A549 (cell line): ENCODE measurements at regions not wholly inside any gene's neighbourhood (a gene's known extent, or its start where the extent isn't known, plus 50 kb on each side); places are given as distances from the start of the nearest gene placed in this dataset.
A peak's percentile ranks its signal among the peaks of the same experiment; 100 is the strongest.

ENCODE experiments used
- ATAC-seq, 2 experiments: fragments of 200-7000 bp in 1 of 2; fragments of >200 bp in 1 of 2; cut with Nextera tagmentation in 1 of 2; cut with Tn5 transposase in 1 of 2; 3 replicates each; pipeline versions ENCODE4 v1.8.0 to v1.9.1; 2018 to 2020; ENCODE audit warnings: mild to moderate bottlenecking in 1 of 2, moderate library complexity in 1 of 2
- CTCF ChIA-PET: fragments of 300-600 bp; sonication (Branson Sonifier 250); formaldehyde crosslinking; extraction: SDS; loops from one replicate; lab custom pipeline; 2021; ENCODE audit warnings: antibody characterized with exemption, inconsistent platforms; lab: Yijun Ruan, JAX
- POLR2A ChIA-PET: fragments of 350-600 bp; formaldehyde crosslinking; extraction: SDS; loops from one replicate; lab custom pipeline; 2021; ENCODE audit warnings: antibody characterized with exemption, inconsistent platforms; lab: Yijun Ruan, JAX
- DNase-seq, 2 experiments: peaks; one replicate each; pipeline versions ENCODE4 v3.0.0 to v3.0.0-alpha.2; 2011 to 2016; ENCODE audit warnings: low read depth in 1 of 2, low spot score in 1 of 2
- FAIRE-seq: peaks from 2 replicates; lab custom pipeline; 2011; peaks lifted over from hg19 to GRCh38; lab: Jason Lieb, UNC
- H3K27ac ChIP-seq, 2 experiments: fragments of >200 bp; sonication (Bioruptor Twin); formaldehyde crosslinking; 3 replicates each; pipeline ENCODE4 v1.5.1; 2016 to 2017
- H3K4me1 ChIP-seq: fragments of >200 bp; sonication (Bioruptor Twin); formaldehyde crosslinking; 3 replicates; pipeline ENCODE4 v1.6.1; 2016
- H3K4me2 ChIP-seq: fragments of >200 bp; sonication (Bioruptor Twin); formaldehyde crosslinking; 3 replicates; pipeline ENCODE4 v1.6.1; 2016
- H3K4me3 ChIP-seq: fragments of >200 bp; sonication (Bioruptor Twin); formaldehyde crosslinking; 3 replicates; pipeline ENCODE4 v1.5.1; 2016
- H3K9me3 ChIP-seq: fragments of >200 bp; sonication (Bioruptor Twin); formaldehyde crosslinking; 3 replicates; pipeline ENCODE4 v1.6.1; 2016
- BHLHE40 ChIP-seq: IDR thresholded peaks from 2 replicates; pipeline ENCODE4 v1.6.1; 2012; ENCODE audit warnings: low read depth, low read length, inconsistent platforms
- CBX2 ChIP-seq: fragments of 200-600 bp; sonication (generic); IDR thresholded peaks from 2 replicates; pipeline ENCODE4 v1.6.1; 2016; ENCODE audit warnings: low read depth, mild to moderate bottlenecking, borderline replicate concordance
- EHF ChIP-seq: fragments of 250-450 bp; sonication (Bioruptor Pico); IDR thresholded peaks from 2 replicates; pipeline ENCODE4 v1.5.0; 2020; ENCODE audit warnings: mild to moderate bottlenecking
- ESRRA ChIP-seq: fragments of 150-350 bp; IDR thresholded peaks from 2 replicates; pipeline ENCODE4 v1.6.1; 2014; ENCODE audit warnings: mild to moderate bottlenecking, low read length, borderline replicate concordance
- FOSB ChIP-seq: fragments of 250-450 bp; sonication (Bioruptor Pico); IDR thresholded peaks from 2 replicates; pipeline ENCODE4 v1.5.0; 2020; ENCODE audit warnings: mild to moderate bottlenecking, moderate library complexity
- FOXS1 ChIP-seq: fragments of 250-450 bp; sonication (Bioruptor Pico); IDR thresholded peaks from 2 replicates; pipeline ENCODE4 v1.5.0; 2020; ENCODE audit warnings: mild to moderate bottlenecking, moderate library complexity
- HDAC2 ChIP-seq: fragments of 200-600 bp; sonication (generic); IDR thresholded peaks from 2 replicates; pipeline ENCODE4 v1.6.1; 2016
- HEYL ChIP-seq: fragments of 250-450 bp; sonication (Bioruptor Pico); IDR thresholded peaks from 2 replicates; pipeline ENCODE4 v1.8.0; 2021; ENCODE audit warnings: mild to moderate bottlenecking, moderate library complexity
- HOXA7 ChIP-seq: fragments of 250-450 bp; sonication (Bioruptor Pico); IDR thresholded peaks from 2 replicates; pipeline ENCODE4 v1.5.0; 2020; ENCODE audit warnings: mild to moderate bottlenecking, moderate library complexity
- HOXB5 ChIP-seq: fragments of 250-450 bp; sonication (Bioruptor Pico); IDR thresholded peaks from 2 replicates; pipeline ENCODE4 v1.5.0; 2020; ENCODE audit warnings: mild to moderate bottlenecking, moderate library complexity
- KDM5A ChIP-seq: fragments of 200-600 bp; sonication (generic); IDR thresholded peaks from 2 replicates; pipeline ENCODE4 v1.6.1; 2016; ENCODE audit warnings: antibody characterized with exemption, mild to moderate bottlenecking
- MAFK ChIP-seq: fragments of 450-650 bp; IDR thresholded peaks from 2 replicates; pipeline ENCODE4 v1.6.1; 2014; ENCODE audit not compliant: partially characterized antibody
- MAZ ChIP-seq: fragments of 150-350 bp; IDR thresholded peaks from 2 replicates; pipeline ENCODE4 v1.6.1; 2014; ENCODE audit warnings: antibody characterized with exemption, low read depth, low read length, borderline replicate concordance
- MYC ChIP-seq: IDR thresholded peaks from 2 replicates; pipeline ENCODE4 v1.6.1; 2012; ENCODE audit warnings: mild to moderate bottlenecking, inconsistent platforms, low read length, improper control_type of control experiment, borderline replicate concordance
- NFE2L2 ChIP-seq: fragments of 150-350 bp; conservative IDR thresholded peaks from 2 replicates; pipeline ENCODE4 v1.6.1; 2014; ENCODE audit warnings: low read length
- POLR2A ChIP-seq: IDR thresholded peaks from 2 replicates; pipeline ENCODE4 v1.6.1; 2012; ENCODE audit warnings: mild to moderate bottlenecking, low read length
- RAD21 ChIP-seq, 2 experiments: fragments of >200 bp in 1 of 2; sonication (Bioruptor Twin) in 1 of 2; formaldehyde crosslinking in 1 of 2; IDR thresholded peaks in 1 of 2; conservative IDR thresholded peaks in 1 of 2; 2 replicates in 1 of 2; 3 replicates in 1 of 2; pipeline ENCODE4 v1.6.1; 2012 to 2018; ENCODE audit warnings: inconsistent platforms in 1 of 2
- RCOR1 ChIP-seq: fragments of 150-350 bp; IDR thresholded peaks from 2 replicates; pipeline ENCODE4 v1.6.1; 2014; ENCODE audit warnings: antibody characterized with exemption, low read length, low read depth
- RFX5 ChIP-seq: fragments of 450-650 bp; IDR thresholded peaks from 2 replicates; pipeline ENCODE4 v1.7.1; 2014; ENCODE audit warnings: antibody characterized with exemption, mild to moderate bottlenecking, moderate library complexity
- RNF2 ChIP-seq: fragments of 200-600 bp; sonication (generic); IDR thresholded peaks from 2 replicates; pipeline ENCODE4 v1.6.1; 2016; ENCODE audit warnings: low read depth, mild to moderate bottlenecking, antibody characterized with exemption, moderate library complexity, borderline replicate concordance
- ZC3H11A ChIP-seq: fragments of 450-650 bp; IDR thresholded peaks from 2 replicates; pipeline ENCODE4 v1.6.1; 2014; ENCODE audit warnings: antibody characterized with exemption, mild to moderate bottlenecking
- ZNF302 ChIP-seq: fragments of 250-450 bp; sonication (Bioruptor Pico); IDR thresholded peaks from 2 replicates; pipeline ENCODE4 v1.9.0; 2021; ENCODE audit warnings: inconsistent platforms, mild to moderate bottlenecking, moderate library complexity
- ZSCAN20 ChIP-seq: fragments of 250-450 bp; sonication (Bioruptor Pico); IDR thresholded peaks from 2 replicates; pipeline ENCODE4 v1.8.0; 2022; ENCODE audit warnings: mild to moderate bottlenecking, moderate library complexity
- WGBS: methylation state at CpG from one replicate; pipeline ENCODE4 v1.1.6; 2017; ENCODE audit errors: missing lambda C conversion rate; 5-methylcytosine and 5-hydroxymethylcytosine counted together
- TF ChIP-seq, protein P1 (sequence below): fragments of 250-450 bp; sonication (Bioruptor Pico); IDR thresholded peaks from 2 replicates; pipeline ENCODE4 v1.5.0; 2021; ENCODE audit warnings: mild to moderate bottlenecking, moderate library complexity, borderline replicate concordance
- TF ChIP-seq, protein P2 (sequence below): fragments of >200 bp; sonication (Bioruptor Twin); formaldehyde crosslinking; IDR thresholded peaks from 3 replicates; pipeline ENCODE4 v1.6.1; 2016
- TF ChIP-seq, protein P3 (sequence below): IDR thresholded peaks from 2 replicates; pipeline ENCODE4 v1.6.1; 2012
- TF ChIP-seq, protein P4 (sequence below): fragments of 450-650 bp; IDR thresholded peaks from 2 replicates; pipeline ENCODE4 v1.6.1; 2014; ENCODE audit warnings: antibody characterized with exemption

DNA sequence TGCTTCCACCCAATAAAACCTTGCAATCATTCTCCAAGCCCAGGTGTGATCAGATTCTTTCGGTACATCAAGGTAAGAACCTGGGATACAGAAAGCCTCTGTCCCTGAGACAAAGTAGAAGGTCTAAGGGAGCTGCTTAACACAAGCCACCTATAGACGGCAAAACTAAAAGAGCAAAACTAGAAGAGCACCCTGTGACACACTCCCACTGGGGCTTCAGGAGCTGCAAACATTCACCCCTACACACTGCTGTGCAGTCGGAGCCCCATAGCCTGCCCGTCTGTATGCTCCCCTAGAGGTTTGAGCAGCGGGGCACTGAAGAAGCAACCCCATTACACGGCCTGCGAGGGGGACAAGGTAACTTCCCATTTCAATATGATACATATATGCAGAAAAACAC is 179.6 kb upstream of the CDH9 start:
- ATAC-seq (peak; percentile 54 to 62; a peak in 4 of 6 replicates), FAIRE-seq (no peak)
- no peaks in the 10 kb centered on the region for H3K9me3 ChIP-seq
- peak overlapping the region in 1 of 2 experiments; percentile 74; a peak in 3 of 6 replicates for H3K27ac ChIP-seq
- TF ChIP-seq HDAC2 (no peak), RNF2 (no peak), EHF (no peak), RFX5 (no peak), NFE2L2 (no peak), HOXA7 (CRISPR knock-in tag) (no peak), FOXS1 (CRISPR knock-in tag) (no peak), POLR2A (no peak), FOSB (CRISPR knock-in tag) (no peak), MAFK (no peak)
- TF ChIP-seq, protein P1, sequence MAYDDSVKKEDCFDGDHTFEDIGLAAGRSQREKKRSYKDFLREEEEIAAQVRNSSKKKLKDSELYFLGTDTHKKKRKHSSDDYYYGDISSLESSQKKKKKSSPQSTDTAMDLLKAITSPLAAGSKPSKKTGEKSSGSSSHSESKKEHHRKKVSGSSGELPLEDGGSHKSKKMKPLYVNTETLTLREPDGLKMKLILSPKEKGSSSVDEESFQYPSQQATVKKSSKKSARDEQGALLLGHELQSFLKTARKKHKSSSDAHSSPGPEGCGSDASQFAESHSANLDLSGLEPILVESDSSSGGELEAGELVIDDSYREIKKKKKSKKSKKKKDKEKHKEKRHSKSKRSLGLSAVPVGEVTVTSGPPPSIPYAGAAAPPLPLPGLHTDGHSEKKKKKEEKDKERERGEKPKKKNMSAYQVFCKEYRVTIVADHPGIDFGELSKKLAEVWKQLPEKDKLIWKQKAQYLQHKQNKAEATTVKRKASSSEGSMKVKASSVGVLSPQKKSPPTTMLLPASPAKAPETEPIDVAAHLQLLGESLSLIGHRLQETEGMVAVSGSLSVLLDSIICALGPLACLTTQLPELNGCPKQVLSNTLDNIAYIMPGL (CRISPR knock-in tag): no peak
- TF ChIP-seq, protein P2, sequence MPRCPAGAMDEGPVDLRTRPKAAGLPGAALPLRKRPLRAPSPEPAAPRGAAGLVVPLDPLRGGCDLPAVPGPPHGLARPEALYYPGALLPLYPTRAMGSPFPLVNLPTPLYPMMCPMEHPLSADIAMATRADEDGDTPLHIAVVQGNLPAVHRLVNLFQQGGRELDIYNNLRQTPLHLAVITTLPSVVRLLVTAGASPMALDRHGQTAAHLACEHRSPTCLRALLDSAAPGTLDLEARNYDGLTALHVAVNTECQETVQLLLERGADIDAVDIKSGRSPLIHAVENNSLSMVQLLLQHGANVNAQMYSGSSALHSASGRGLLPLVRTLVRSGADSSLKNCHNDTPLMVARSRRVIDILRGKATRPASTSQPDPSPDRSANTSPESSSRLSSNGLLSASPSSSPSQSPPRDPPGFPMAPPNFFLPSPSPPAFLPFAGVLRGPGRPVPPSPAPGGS: no peak
- TF ChIP-seq, all 56 proteins: peak for 0
- ChIA-PET CTCF (interaction anchor here (0.9 to 1.6 kb wide), 2 partner anchors 13 to 17 kb away, joined by 3 read pairs; no protein-coding TSS in a partner anchor), POLR2A (interaction anchor here (0.6 kb wide), 1 partner anchor 31 kb away, joined by 11 read pairs; no protein-coding TSS in a partner anchor)
- Histone ChIP-seq H3K4me3 (peak overlapping the region; percentile 36; the same call in 2 of the 3 replicates), H3K4me2 (peak overlapping the region; percentile 67), H3K4me1 (no peaks in the 10 kb centered on the region)
- DNase-seq: no peak
- WGBS: 59% methylated on average over 7 of the region's 7 CpGs

DNA sequence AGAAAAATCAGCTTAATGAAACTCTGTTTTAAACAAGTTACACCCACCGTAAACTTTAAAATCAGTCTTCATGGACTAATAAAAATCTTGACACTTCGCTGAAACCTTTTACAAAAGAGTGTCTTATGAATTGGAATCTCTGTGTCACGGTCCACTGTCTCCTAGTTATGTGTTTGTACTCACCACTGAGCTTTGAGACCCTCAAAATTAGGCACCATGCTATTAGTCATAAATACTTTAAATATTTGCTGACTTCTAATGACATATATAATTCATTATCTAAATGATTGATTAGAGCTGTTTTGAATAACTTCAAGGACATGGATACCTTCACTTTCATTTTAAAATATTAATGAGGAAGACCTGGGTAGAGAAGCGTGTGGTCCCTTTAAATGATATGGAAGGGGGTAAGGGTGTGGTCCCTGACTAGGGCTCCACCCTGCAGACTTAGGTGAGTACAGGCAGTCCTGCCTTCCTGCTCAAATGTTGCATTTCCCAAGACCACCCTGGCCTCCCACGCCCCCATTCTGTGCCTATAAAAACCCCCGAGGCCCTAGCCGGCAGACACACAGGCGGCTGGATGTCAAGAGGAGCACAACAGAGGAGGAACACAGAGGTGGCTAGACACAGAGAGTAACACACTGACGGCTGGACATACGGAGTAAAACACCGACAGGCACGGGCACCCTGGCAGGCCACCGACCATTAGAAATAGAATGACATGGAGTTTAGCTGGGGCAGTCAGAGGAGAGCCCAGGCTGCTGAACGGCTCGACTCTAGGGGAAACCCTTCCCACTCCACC is 179.0 kb upstream of the CDH9 start:
- FAIRE-seq (no peak), ATAC-seq (peak; percentile 56 to 70), DNase-seq (peak in 1 of 2 experiments; percentile 4)
- 22% methylated on average over 15 of the region's 15 CpGs for WGBS
- Histone ChIP-seq H3K4me2 (peak overlapping the region; percentile 67), H3K4me3 (peak overlapping the region; percentile 36), H3K9me3 (no peaks in the 10 kb centered on the region), H3K4me1 (no peaks in the 10 kb centered on the region), H3K27ac (peak overlapping the region; percentile 33 to 74; a peak in 4 of 6 replicates)
- TF ChIP-seq HDAC2 (no peak), RCOR1 (no peak), ZC3H11A (no peak), CBX2 (no peak), ZNF302 (no peak), RAD21 (conservative IDR thresholded peaks at IDR 0.05 in 1 of 2, IDR thresholded peaks at IDR 0.05 in 1 of 2) (no peak), BHLHE40 (no peak), MYC (no peak), MAZ (no peak), FOSB (CRISPR knock-in tag) (no peak), ESRRA (no peak), HEYL (no peak), ZSCAN20 (no peak), KDM5A (no peak), HOXB5 (CRISPR knock-in tag) (no peak)
- TF ChIP-seq, protein P3, sequence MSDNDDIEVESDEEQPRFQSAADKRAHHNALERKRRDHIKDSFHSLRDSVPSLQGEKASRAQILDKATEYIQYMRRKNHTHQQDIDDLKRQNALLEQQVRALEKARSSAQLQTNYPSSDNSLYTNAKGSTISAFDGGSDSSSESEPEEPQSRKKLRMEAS: no peak
- TF ChIP-seq, protein P4, sequence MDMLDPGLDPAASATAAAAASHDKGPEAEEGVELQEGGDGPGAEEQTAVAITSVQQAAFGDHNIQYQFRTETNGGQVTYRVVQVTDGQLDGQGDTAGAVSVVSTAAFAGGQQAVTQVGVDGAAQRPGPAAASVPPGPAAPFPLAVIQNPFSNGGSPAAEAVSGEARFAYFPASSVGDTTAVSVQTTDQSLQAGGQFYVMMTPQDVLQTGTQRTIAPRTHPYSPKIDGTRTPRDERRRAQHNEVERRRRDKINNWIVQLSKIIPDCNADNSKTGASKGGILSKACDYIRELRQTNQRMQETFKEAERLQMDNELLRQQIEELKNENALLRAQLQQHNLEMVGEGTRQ: no peak
- CTCF ChIA-PET: interaction anchor here (1.6 kb wide), 1 partner anchor 12 kb away, joined by 3 read pairs; no protein-coding TSS in a partner anchor
- POLR2A ChIA-PET: no interaction called here
